ENCODE measurements at regions not wholly inside any gene's neighbourhood (a gene's known extent, or its start where the extent isn't known, plus 50 kb on each side); places are given as distances from the start of the nearest gene placed in this dataset.

GRCh38 chr18:45423659-45424058, 191.6 kb upstream of the SLC14A2 start:
- DNase-seq (ENCODE audit: low spot score) = no peak

- no peak for DNase-seq (ENCODE audit: low spot score)
Observed at GRCh38 chr18:45430041-45430440, 185.2 kb upstream of the SLC14A2 start.

GRCh38 chr18:45435810-45436209, 179.5 kb upstream of the SLC14A2 start:
- DNase-seq (ENCODE audit: low spot score) = no peak

GRCh38 chr18:45437366-45437765, 177.9 kb upstream of the SLC14A2 start:
- no peak for DNase-seq (ENCODE audit: low spot score)

GRCh38 chr18:45439851-45440645, 175.2 kb upstream of the SLC14A2 start:
- DNase-seq (ENCODE audit: low spot score) = no peak

- DNase-seq (ENCODE audit: low spot score) = peak; percentile 12
Observed at GRCh38 chr18:45441110-45441847, 174.0 kb upstream of the SLC14A2 start.

GRCh38 chr18:45444040-45444439, 171.2 kb upstream of the SLC14A2 start:
- no peak for DNase-seq (ENCODE audit: low spot score)

- no peak for DNase-seq (ENCODE audit: low spot score)
Observed at GRCh38 chr18:45447355-45448265, 167.7 kb upstream of the SLC14A2 start.

GRCh38 chr18:45448871-45449270, 166.4 kb upstream of the SLC14A2 start:
- DNase-seq (ENCODE audit: low spot score) = no peak

- DNase-seq (ENCODE audit: low spot score) = peak; percentile 18
Observed at GRCh38 chr18:45449418-45450227, 165.7 kb upstream of the SLC14A2 start.

- no peak for DNase-seq (ENCODE audit: low spot score)
Observed at GRCh38 chr18:45456090-45457021, 158.9 kb upstream of the SLC14A2 start.

GRCh38 chr18:45458033-45458432, 157.2 kb upstream of the SLC14A2 start:
- DNase-seq (ENCODE audit: low spot score) = no peak

- no peak for DNase-seq (ENCODE audit: low spot score)
Observed at GRCh38 chr18:45462179-45462578, 153.1 kb upstream of the SLC14A2 start.

GRCh38 chr18:45463451-45463850, 151.8 kb upstream of the SLC14A2 start:
- no peak for DNase-seq (ENCODE audit: low spot score)

GRCh38 chr18:45464619-45465018, 150.7 kb upstream of the SLC14A2 start:
- DNase-seq (ENCODE audit: low spot score) = no peak

GRCh38 chr18:45467293-45467692, 148.0 kb upstream of the SLC14A2 start:
- no peak for DNase-seq (ENCODE audit: low spot score)

- DNase-seq (ENCODE audit: low spot score) = no peak
Observed at GRCh38 chr18:45467945-45468344, 147.3 kb upstream of the SLC14A2 start.

GRCh38 chr18:45478889-45479288, 136.4 kb upstream of the SLC14A2 start:
- no peak for DNase-seq (ENCODE audit: low spot score)

- no peak for DNase-seq (ENCODE audit: low spot score)
Observed at GRCh38 chr18:45480219-45481015, 134.9 kb upstream of the SLC14A2 start.

All from mucosa of gallbladder (tissue), 1 donor.